CD4-positive, alpha-beta T cell treated with Interleukin-12 subunit alpha and Interleukin-12 subunit beta, for 1 hour (primary cell): ENCODE measurements at regions not wholly inside any gene's neighbourhood (a gene's known extent, or its start where the extent isn't known, plus 50 kb on each side); places are given as distances from the start of the nearest gene placed in this dataset.

Experiments
- DNase-seq: peaks from one replicate; pipeline ENCODE4 v3.0.0-alpha.2; 2020

DNA sequence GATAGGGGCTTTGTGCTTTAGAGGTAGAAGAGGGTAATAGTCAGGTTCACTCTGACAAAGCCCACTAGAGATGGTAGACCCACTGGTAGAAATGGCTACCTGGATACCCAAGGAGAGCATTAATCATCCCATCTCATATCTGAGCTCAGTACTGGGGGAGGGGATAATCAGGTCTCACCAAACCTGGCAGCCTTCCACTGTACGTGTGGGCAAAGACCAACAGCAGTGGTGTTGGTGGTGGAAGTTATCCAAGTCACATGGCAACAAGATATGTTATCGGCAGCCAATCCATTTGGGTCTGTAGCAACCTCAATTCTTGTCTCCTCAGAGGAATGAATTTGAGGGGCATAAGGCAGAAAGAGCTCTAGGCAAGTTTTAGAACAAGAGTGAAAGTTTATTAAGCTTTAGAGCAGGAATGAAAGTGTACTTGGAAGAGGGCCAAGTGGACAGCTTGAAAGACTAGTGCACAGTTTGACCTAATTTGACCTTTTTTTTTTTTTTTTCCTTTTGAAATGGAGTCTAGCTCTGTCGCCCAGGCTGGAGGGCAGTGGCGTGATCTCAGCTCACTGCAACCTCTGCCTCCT lies 67.0 kb upstream of the CXCL13 start:
- no peak for DNase-seq
